Transverse colon (tissue), 3 donors: ENCODE measurements at regions not wholly inside any gene's neighbourhood (a gene's known extent, or its start where the extent isn't known, plus 50 kb on each side); places are given as distances from the start of the nearest gene placed in this dataset.

Experiments used
- CTCF ChIP-seq, 5 experiments: fragments of 200-600 bp in 3 of 5; fragments of 450-650 bp in 2 of 5; sonication (generic) in 3 of 5; IDR thresholded peaks; 1 replicate in 2 of 5; 2 replicates in 3 of 5; pipeline ENCODE4 v1.5.1; 2016 to 2017; ENCODE audit warnings: antibody characterized with exemption in 5 of 5, inconsistent platforms in 3 of 5, mild to moderate bottlenecking in 2 of 5, moderate library complexity in 1 of 5
- POLR2A ChIP-seq: fragments of 450-650 bp; IDR thresholded peaks from one replicate; pipeline ENCODE4 v1.6.1; 2016; ENCODE audit warnings: antibody characterized with exemption, mild to moderate bottlenecking, moderate library complexity

GRCh38 chr4:123535037-123535748 is 138.6 kb downstream of the SPRY1 start:
- TF ChIP-seq CTCF (IDR thresholded peaks at IDR 0.05), result no peak
- no peak for TF ChIP-seq POLR2A
